Neutrophil (primary cell): ENCODE measurements at regions not wholly inside any gene's neighbourhood (a gene's known extent, or its start where the extent isn't known, plus 50 kb on each side); places are given as distances from the start of the nearest gene placed in this dataset.
"Not testable (repeated sequence)": the region's sequence is repeated elsewhere in the genome, so short reads cannot be mapped to it uniquely, and the experiment has no call there.

Source experiments
- H3K27ac ChIP-seq: fragments of 200-600 bp; sonication (generic); 2 replicates; pipeline ENCODE4 v1.5.1; 2016; ENCODE audit warnings: mild to moderate bottlenecking, moderate library complexity
- H3K27me3 ChIP-seq: fragments of 200-600 bp; sonication (generic); 2 replicates; pipeline ENCODE4 v1.6.0; 2016; ENCODE audit warnings: mild to moderate bottlenecking
- H3K36me3 ChIP-seq: fragments of 200-600 bp; sonication (generic); 2 replicates; pipeline ENCODE4 v1.5.1; 2017
- H3K4me1 ChIP-seq, 2 experiments: fragments of 200-600 bp in 1 of 2; sonication (generic) in 1 of 2; 1 replicate in 1 of 2; 2 replicates in 1 of 2; pipeline versions ENCODE4 v1.5.1 to v1.6.1; 2013 to 2016; ENCODE audit warnings: low read depth in 1 of 2, low read length in 1 of 2, mild to moderate bottlenecking in 1 of 2, moderate library complexity in 1 of 2; ENCODE audit not compliant: control insufficient read depth in 1 of 2, insufficient read depth in 1 of 2
- H3K4me3 ChIP-seq, 2 experiments: fragments of 200-600 bp in 1 of 2; sonication (generic) in 1 of 2; 1 replicate in 1 of 2; 2 replicates in 1 of 2; pipeline ENCODE4 v1.5.1; 2013 to 2016; ENCODE audit warnings: low read depth in 1 of 2, low read length in 1 of 2, mild to moderate bottlenecking in 1 of 2, moderate library complexity in 1 of 2
- H3K9me3 ChIP-seq: fragments of 200-600 bp; sonication (generic); 2 replicates; pipeline ENCODE4 v1.5.1; 2016
- CTCF ChIP-seq: fragments of 200-600 bp; sonication (generic); IDR thresholded peaks from 2 replicates; pipeline ENCODE4 v1.5.1; 2016; ENCODE audit warnings: antibody characterized with exemption

GRCh38 chr5:23877847-23878246, 370.4 kb downstream of the PRDM9 start:
- Histone ChIP-seq H3K27me3 (no peaks in the 10 kb centered on the region), H3K4me1 (no peaks in the 10 kb centered on the region), H3K9me3 (no peaks in the 10 kb centered on the region), H3K4me3 (no peak overlapping the region), H3K36me3 (no peaks in the 10 kb centered on the region), H3K27ac (no peak overlapping the region)
- no peak for TF ChIP-seq CTCF

- Histone ChIP-seq H3K36me3 (no peaks in the 10 kb centered on the region), H3K4me3 (no peak overlapping the region), H3K27me3 (no peaks in the 10 kb centered on the region), H3K9me3 (no peaks in the 10 kb centered on the region), H3K27ac (no peak overlapping the region), H3K4me1 (no peaks in the 10 kb centered on the region)
- no peak for TF ChIP-seq CTCF
These were observed 377.1 kb downstream of the PRDM9 start for GRCh38 chr5:23884405-23885031.

GRCh38 chr5:23893561-23893960, 386.2 kb downstream of the PRDM9 start:
- no peak for TF ChIP-seq CTCF
- no peaks in the 10 kb centered on the region for H3K27me3 ChIP-seq

GRCh38 chr5:23895614-23896013, 388.2 kb downstream of the PRDM9 start:
- H3K4me3 ChIP-seq = no peak overlapping the region
- no peaks in the 10 kb centered on the region for H3K36me3 ChIP-seq

More at GRCh38 chr5:23893561-23893960, 386.2 kb downstream of the PRDM9 start:
- Histone ChIP-seq H3K27ac (no peak overlapping the region), H3K36me3 (no peaks in the 10 kb centered on the region), H3K9me3 (no peaks in the 10 kb centered on the region), H3K4me3 (no peak overlapping the region), H3K4me1 (no peaks in the 10 kb centered on the region)

GRCh38 chr5:23930985-23931384, 423.6 kb downstream of the PRDM9 start:
- no peaks in the 10 kb centered on the region for H3K36me3 ChIP-seq
- no peaks in the 10 kb centered on the region for H3K9me3 ChIP-seq
- no peak overlapping the region for H3K4me3 ChIP-seq
- TF ChIP-seq CTCF = no peak
- H3K4me1 ChIP-seq = no peaks in the 10 kb centered on the region
- H3K27me3 ChIP-seq = no peaks in the 10 kb centered on the region
- H3K27ac ChIP-seq = no peak overlapping the region

More at GRCh38 chr5:23895614-23896013, 388.2 kb downstream of the PRDM9 start:
- no peaks in the 10 kb centered on the region for H3K4me1 ChIP-seq
- no peaks in the 10 kb centered on the region for H3K9me3 ChIP-seq
- no peak overlapping the region for H3K27ac ChIP-seq
- H3K27me3 ChIP-seq = no peaks in the 10 kb centered on the region
- TF ChIP-seq CTCF = no peak

GRCh38 chr5:23951261-23951928, 444.0 kb downstream of the PRDM9 start:
- peak overlapping the region in 1 of 2 experiments; percentile 17 for H3K4me3 ChIP-seq

More at GRCh38 chr5:23951261-23951928, 444.0 kb downstream of the PRDM9 start:
- not testable (repeated sequence) for H3K9me3 ChIP-seq, H3K27me3 ChIP-seq, H3K4me1 ChIP-seq, H3K36me3 ChIP-seq, H3K27ac ChIP-seq
